H1 (cell line): ENCODE measurements at regions not wholly inside any gene's neighbourhood (a gene's known extent, or its start where the extent isn't known, plus 50 kb on each side); places are given as distances from the start of the nearest gene placed in this dataset.

Experiments
- CTCF ChIA-PET: fragments of 300-600 bp; sonication (Branson Sonifier 250); formaldehyde crosslinking; loops from one replicate; lab custom pipeline; 2021; ENCODE audit not compliant: partially characterized antibody; lab: Charles Lee
- POLR2A ChIA-PET: fragments of 300-600 bp; sonication (Branson Sonifier 250); formaldehyde crosslinking; loops from one replicate; lab custom pipeline; 2021; ENCODE audit warnings: inconsistent platforms; ENCODE audit not compliant: partially characterized antibody; lab: Charles Lee
- DNase-seq, 2 experiments: peaks; one replicate each; pipeline versions ENCODE4 v3.0.0 to v3.0.0-alpha.2; 2010 to 2022; ENCODE audit warnings: low spot score in 2 of 2, low read depth in 1 of 2, mixed read lengths in 1 of 2
- FAIRE-seq: peaks from 2 replicates; lab custom pipeline; 2011; peaks lifted over from hg19 to GRCh38; lab: Jason Lieb, UNC
- H2AFZ ChIP-seq: 2 replicates; pipeline ENCODE4 v1.8.1; 2012; ENCODE audit warnings: low read length, inconsistent platforms
- H2AK5ac ChIP-seq: 2 replicates; pipeline ENCODE4 v1.6.1; 2013; ENCODE audit warnings: low read depth, low read length
- H2BK120ac ChIP-seq: replicated peaks from 2 replicates; pipeline ENCODE3; 2013; ENCODE audit warnings: low read depth, low read length, inconsistent platforms
- H2BK12ac ChIP-seq: 2 replicates; pipeline ENCODE4 v1.6.1; 2013; ENCODE audit warnings: low read depth, low read length
- H2BK15ac ChIP-seq: 2 replicates; pipeline ENCODE4 v1.6.1; 2013; ENCODE audit warnings: low read length
- H2BK20ac ChIP-seq: 2 replicates; pipeline ENCODE4 v1.6.1; 2013; ENCODE audit warnings: low read length
- H2BK5ac ChIP-seq: 2 replicates; pipeline ENCODE4 v1.6.1; 2013; ENCODE audit warnings: low read depth, low read length
- H3K14ac ChIP-seq: 2 replicates; pipeline ENCODE4 v1.6.1; 2013; ENCODE audit warnings: inconsistent platforms; ENCODE audit not compliant: insufficient read length
- H3K18ac ChIP-seq: 2 replicates; pipeline ENCODE4 v1.6.1; 2013; ENCODE audit warnings: low read length; ENCODE audit errors: extremely low read depth
- H3K23ac ChIP-seq: 2 replicates; pipeline ENCODE4 v1.6.1; 2013; ENCODE audit warnings: inconsistent platforms; ENCODE audit not compliant: insufficient read length
- H3K23me2 ChIP-seq: 2 replicates; pipeline ENCODE4 v1.6.1; 2013; ENCODE audit warnings: low read depth, low read length
- H3K27ac ChIP-seq: 2 replicates; pipeline ENCODE4 v1.6.1; 2011; ENCODE audit warnings: low read depth, low read length, inconsistent platforms
- H3K27me3 ChIP-seq, 4 experiments: replicated peaks in 1 of 4; 1 replicate in 1 of 4; 2 replicates in 3 of 4; pipeline versions ENCODE4 v1.6.1 to v1.8.1; 2011 to 2013; ENCODE audit warnings: low read length in 3 of 4, mild to moderate bottlenecking in 3 of 4, inconsistent platforms in 2 of 4, mixed read lengths in 2 of 4, moderate library complexity in 1 of 4; ENCODE audit not compliant: control insufficient read depth in 3 of 4, insufficient read depth in 3 of 4; ENCODE audit errors: extremely low read depth in 1 of 4
- H3K36me3 ChIP-seq, 4 experiments: 2 replicates each; pipeline versions ENCODE4 v1.6.1 to v1.8.1; 2011 to 2013; ENCODE audit warnings: mild to moderate bottlenecking in 4 of 4, low read length in 3 of 4, moderate library complexity in 2 of 4, control low read depth in 1 of 4, inconsistent platforms in 1 of 4; ENCODE audit not compliant: insufficient read depth in 4 of 4, control insufficient read depth in 2 of 4
- H3K4ac ChIP-seq: replicated peaks from 2 replicates; pipeline ENCODE3; 2013; ENCODE audit warnings: low read length, low read depth, mixed read lengths, inconsistent platforms; ENCODE audit not compliant: insufficient read length
- H3K4me1 ChIP-seq, 4 experiments: replicated peaks in 1 of 4; 1 replicate in 1 of 4; 2 replicates in 3 of 4; pipeline versions ENCODE4 v1.6.1 to v1.8.1; 2011 to 2013; ENCODE audit warnings: low read length in 3 of 4, inconsistent platforms in 2 of 4, mixed read lengths in 1 of 4; ENCODE audit not compliant: insufficient read depth in 4 of 4, control insufficient read depth in 3 of 4
- H3K4me2 ChIP-seq, 2 experiments: 2 replicates each; pipeline versions ENCODE4 v1.6.1 to v1.8.1; 2011 to 2013; ENCODE audit warnings: low read depth in 2 of 2, low read length in 2 of 2, control low read depth in 1 of 2, inconsistent platforms in 1 of 2, mild to moderate bottlenecking in 1 of 2; ENCODE audit not compliant: insufficient read depth in 1 of 2
- H3K4me3 ChIP-seq, 4 experiments: fragments of 200-600, 300-600 bp in 1 of 4; sonication (generic), shearing (Covaris generic), sonication (Bioruptor Twin) in 1 of 4; 2 replicates each; pipeline versions ENCODE4 v1.5.1 to v1.8.1; 2011 to 2016; ENCODE audit warnings: low read length in 4 of 4, low read depth in 3 of 4, control low read depth in 2 of 4, inconsistent platforms in 2 of 4, mild to moderate bottlenecking in 2 of 4, mixed read lengths in 1 of 4, moderate library complexity in 1 of 4; ENCODE audit not compliant: insufficient read depth in 2 of 4; ENCODE audit errors: extremely low read depth in 1 of 4
- H3K56ac ChIP-seq: replicated peaks from 2 replicates; pipeline ENCODE3; 2013; ENCODE audit warnings: low read depth, mild to moderate bottlenecking, mixed read lengths, low read length, inconsistent platforms; ENCODE audit not compliant: insufficient read length
- H3K79me1 ChIP-seq: 2 replicates; pipeline ENCODE4 v1.6.1; 2013; ENCODE audit warnings: low read depth, low read length, control low read depth
- H3K79me2 ChIP-seq, 2 experiments: 2 replicates each; pipeline versions ENCODE4 v1.6.1 to v1.8.1; 2012 to 2013; ENCODE audit warnings: low read length in 2 of 2, mild to moderate bottlenecking in 2 of 2, inconsistent platforms in 1 of 2; ENCODE audit not compliant: insufficient read depth in 2 of 2, control insufficient read depth in 1 of 2
- H3K9ac ChIP-seq, 4 experiments: replicated peaks in 1 of 4; 1 replicate in 1 of 4; 2 replicates in 3 of 4; pipeline versions ENCODE4 v1.6.1 to v1.8.1; 2011 to 2013; ENCODE audit warnings: low read depth in 3 of 4, low read length in 3 of 4, control low read depth in 2 of 4, mild to moderate bottlenecking in 2 of 4, moderate library complexity in 2 of 4, inconsistent platforms in 1 of 4; ENCODE audit errors: extremely low read depth in 1 of 4
- H3K9me3 ChIP-seq, 2 experiments: 2 replicates each; pipeline versions ENCODE4 v1.6.1 to v1.8.1; 2012 to 2013; ENCODE audit warnings: mild to moderate bottlenecking in 2 of 2, moderate library complexity in 2 of 2, control low read depth in 1 of 2, inconsistent platforms in 1 of 2, low read depth in 1 of 2, low read length in 1 of 2, mixed read lengths in 1 of 2; ENCODE audit not compliant: insufficient read depth in 2 of 2
- H4K20me1 ChIP-seq, 2 experiments: replicated peaks in 1 of 2; 2 replicates each; pipeline versions ENCODE3 to v1.8.1; 2011 to 2013; ENCODE audit warnings: inconsistent platforms in 2 of 2, low read length in 2 of 2, mild to moderate bottlenecking in 1 of 2; ENCODE audit not compliant: insufficient read depth in 2 of 2, control insufficient read depth in 1 of 2
- H4K5ac ChIP-seq: 2 replicates; pipeline ENCODE4 v1.6.1; 2013; ENCODE audit warnings: low read length, low read depth, mixed read lengths, inconsistent platforms; ENCODE audit not compliant: insufficient read length
- H4K8ac ChIP-seq: 2 replicates; pipeline ENCODE4 v1.8.0; 2013; ENCODE audit warnings: mild to moderate bottlenecking, moderate library complexity, low read length, inconsistent platforms; ENCODE audit not compliant: insufficient read depth; ENCODE audit errors: extremely low read depth
- H4K91ac ChIP-seq: replicated peaks from 2 replicates; pipeline ENCODE3; 2013; ENCODE audit warnings: low read length, mixed read lengths, inconsistent platforms; ENCODE audit not compliant: insufficient read length
- CBX8 ChIP-seq: fragments of 300-800, 300-1000 bp; sonication (generic); IDR thresholded peaks from 2 replicates; pipeline ENCODE4 v1.7.1; 2016; ENCODE audit warnings: low read depth, low read length, borderline replicate concordance
- CTBP2 ChIP-seq: IDR thresholded peaks from 2 replicates; pipeline ENCODE4 v1.7.0; 2011; ENCODE audit warnings: borderline replicate concordance, mild to moderate bottlenecking, moderate library complexity, mixed read lengths, low read length; ENCODE audit not compliant: insufficient read depth, insufficient read length
- EZH2 ChIP-seq: fragments of 200-600 bp; sonication (generic); IDR thresholded peaks from 2 replicates; pipeline ENCODE4 v1.7.1; 2012; ENCODE audit warnings: low read depth, mild to moderate bottlenecking, moderate library complexity, low read length, inconsistent platforms; ENCODE audit not compliant: severe bottlenecking
- GTF2F1 ChIP-seq: IDR thresholded peaks from 2 replicates; pipeline ENCODE4 v1.6.1; 2012; ENCODE audit warnings: low read depth, low read length, improper control_type of control experiment, borderline replicate concordance
- HDAC2 ChIP-seq, 2 experiments: fragments of 300-600 bp in 1 of 2; sonication (generic) in 1 of 2; IDR thresholded peaks; 2 replicates each; pipeline ENCODE4 v1.6.1; 2011 to 2012; ENCODE audit warnings: low read depth in 2 of 2, low read length in 2 of 2, mild to moderate bottlenecking in 2 of 2, moderate library complexity in 2 of 2, borderline replicate concordance in 1 of 2, inconsistent platforms in 1 of 2
- JUN ChIP-seq: IDR thresholded peaks from 2 replicates; pipeline ENCODE4 v1.6.1; 2011; ENCODE audit warnings: low read depth, mild to moderate bottlenecking, improper control_type of control experiment, low read length
- JUND ChIP-seq: IDR thresholded peaks from 2 replicates; pipeline ENCODE4 v1.6.1; 2011; ENCODE audit warnings: mild to moderate bottlenecking, improper control_type of control experiment, low read length
- PHF8 ChIP-seq: fragments of 200-600 bp; sonication (generic); conservative IDR thresholded peaks from 2 replicates; pipeline ENCODE4 v1.7.1; 2012; ENCODE audit warnings: low read depth, mild to moderate bottlenecking, inconsistent platforms, low read length, moderate library complexity
- RXRA ChIP-seq: IDR thresholded peaks from 2 replicates; pipeline ENCODE4 v1.6.1; 2011; ENCODE audit warnings: low read depth, mild to moderate bottlenecking, low read length, moderate library complexity; ENCODE audit not compliant: insufficient read depth
- SIX5 ChIP-seq: IDR thresholded peaks from 2 replicates; pipeline ENCODE4 v1.6.1; 2011; ENCODE audit warnings: mild to moderate bottlenecking, low read depth, low read length
- SRF ChIP-seq: IDR thresholded peaks from 2 replicates; pipeline ENCODE4 v1.6.1; 2011; ENCODE audit warnings: mild to moderate bottlenecking, low read depth, low read length, moderate library complexity
- TAF7 ChIP-seq: optimal IDR thresholded peaks from 2 replicates; pipeline ENCODE3; 2011; ENCODE audit warnings: low read depth, mild to moderate bottlenecking, inconsistent platforms, low read length, moderate library complexity, borderline replicate concordance
- WGBS, 2 experiments: shearing (Covaris generic) in 1 of 2; methylation state at CpG; one replicate each; pipeline versions ENCODE4 v1.1.6 to v1.1.7; 2013 to 2015; ENCODE audit warnings: low lambda C conversion rate in 2 of 2, mixed read lengths in 2 of 2, inconsistent platforms in 1 of 2, low coverage in 1 of 2, missing lambda C conversion rate in 1 of 2; ENCODE audit not compliant: insufficient replicate concordance in 2 of 2, insufficient coverage in 1 of 2, insufficient read length in 1 of 2; ENCODE audit errors: extremely low coverage in 1 of 2, missing lambda C conversion rate in 1 of 2; 5-methylcytosine and 5-hydroxymethylcytosine counted together

DNA sequence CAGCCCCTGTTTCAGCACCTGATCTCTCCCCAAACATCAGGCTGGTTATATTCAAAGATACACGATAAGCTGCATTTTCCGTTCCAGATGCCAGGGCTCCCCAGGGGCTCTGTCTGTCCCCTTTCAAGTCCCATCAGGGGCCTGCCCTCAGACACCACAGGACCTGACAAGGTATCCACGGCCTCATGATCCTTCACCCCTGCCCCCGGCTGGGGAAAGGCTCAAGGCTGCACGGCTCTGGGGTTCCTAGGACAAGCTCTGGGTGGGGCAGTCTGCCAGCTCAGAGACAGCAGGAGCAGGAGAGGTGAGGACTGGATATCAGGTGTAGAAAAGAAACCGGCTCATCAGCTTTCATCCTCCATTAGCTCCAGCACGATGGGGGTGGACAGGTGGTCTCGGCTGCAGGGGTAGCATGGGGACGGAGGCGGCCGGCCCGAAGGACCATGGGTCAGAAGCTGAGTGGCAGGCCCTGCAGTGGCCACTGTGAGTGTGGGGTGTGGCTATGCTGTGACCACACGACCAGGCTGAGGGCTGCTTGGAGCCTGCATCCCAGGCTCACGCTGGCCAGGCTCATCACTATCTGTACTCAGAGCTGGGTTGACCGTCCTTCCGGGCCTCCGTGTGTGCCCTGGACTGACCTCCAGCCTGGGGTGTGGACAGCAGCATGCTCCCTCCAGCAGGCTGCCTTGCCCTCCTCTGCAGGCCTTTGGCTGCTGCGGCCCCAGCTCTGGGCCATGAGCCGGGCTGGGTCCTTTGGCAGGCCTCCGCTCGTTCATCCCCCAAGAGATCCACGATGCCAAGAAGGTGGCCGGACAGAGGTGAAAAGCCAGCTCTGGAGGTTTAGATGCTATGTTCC is 386.2 kb downstream of the THBS2 start:
- ChIA-PET CTCF (interaction anchor here (0.6 to 1.8 kb wide), 4 partner anchors 9 to 608 kb away, joined by 3 to 7 read pairs (median 4); no protein-coding TSS in a partner anchor), POLR2A (interaction anchor here (0.9 kb wide), 1 partner anchor 13 kb away, joined by 4 read pairs; no protein-coding TSS in a partner anchor)
- Histone ChIP-seq H3K4ac (no peak overlapping the region), H4K20me1 (no peaks in the 10 kb centered on the region), H2AFZ (no peak overlapping the region), H3K4me3 (no peak overlapping the region), H4K91ac (no peak overlapping the region), H3K14ac (no peak overlapping the region), H4K5ac (no peak overlapping the region), H2BK12ac (no peak overlapping the region), H2BK120ac (no peak overlapping the region), H3K23me2 (no peaks in the 10 kb centered on the region), H2BK15ac (no peak overlapping the region), H2BK20ac (no peak overlapping the region), H3K23ac (no peak overlapping the region), H3K79me1 (no peaks in the 10 kb centered on the region), H3K9ac (no peak overlapping the region; a peak in 1 of 7 replicates), H3K79me2 (no peaks in the 10 kb centered on the region), H3K56ac (no peak overlapping the region), H3K27me3 (no peaks in the 10 kb centered on the region), H4K8ac (no peak overlapping the region), H3K4me1 (no peaks in the 10 kb centered on the region), H2BK5ac (no peak overlapping the region), H3K9me3 (no peaks in the 10 kb centered on the region), H3K4me2 (no peak overlapping the region), H3K36me3 (no peaks in the 10 kb centered on the region), H3K27ac (no peak overlapping the region), H3K18ac (no peak overlapping the region), H2AK5ac (no peak overlapping the region)
- 93% methylated on average over 23 of the region's 23 CpGs; no CpG with 5 or more reads in 1 of the 2 experiments for WGBS, 2 experiments
- FAIRE-seq (no peak), DNase-seq (no peak)
- TF ChIP-seq JUND (no peak), EZH2 (no peak), GTF2F1 (no peak), JUN (no peak), RXRA (no peak), CTBP2 (no peak), SIX5 (no peak), CBX8 (no peak), SRF (no peak), TAF7 (no peak), HDAC2 (IDR thresholded peaks at IDR 0.05; ENCODE audit: borderline replicate concordance in 1 of 2, low read depth in 2 of 2, low read length in 2 of 2) (no peak), PHF8 (no peak)
